GM21717 (cell line): ENCODE measurements at regions not wholly inside any gene's neighbourhood (a gene's known extent, or its start where the extent isn't known, plus 50 kb on each side); places are given as distances from the start of the nearest gene placed in this dataset.
"Not testable (repeated sequence)": the region's sequence is repeated elsewhere in the genome, so short reads cannot be mapped to it uniquely, and the experiment has no call there.

Source experiments
- ATAC-seq: cut with Tn5 transposase; IDR thresholded peaks from one replicate; pipeline ENCODE4 v1.9.1; 2021; ENCODE audit warnings: mild to moderate bottlenecking, moderate library complexity; ENCODE audit not compliant: unreplicated experiment

GRCh38 chrX:81348388-81348787 is 146.5 kb downstream of the SH3BGRL start:
- no peak for ATAC-seq

GRCh38 chrX:81354954-81355353 is 153.1 kb downstream of the SH3BGRL start:
- no peak for ATAC-seq

- no peak for ATAC-seq
Observed at GRCh38 chrX:81355436-81355835, 153.5 kb downstream of the SH3BGRL start.

GRCh38 chrX:81367291-81367690 is 165.4 kb downstream of the SH3BGRL start:
- ATAC-seq = no peak

GRCh38 chrX:81377329-81377728 is 175.4 kb downstream of the SH3BGRL start:
- no peak for ATAC-seq

GRCh38 chrX:81378560-81378959 is 176.7 kb downstream of the SH3BGRL start:
- ATAC-seq = no peak

GRCh38 chrX:81390237-81390636 is 188.3 kb downstream of the SH3BGRL start:
- peak; percentile 94 for ATAC-seq

- ATAC-seq = no peak
Observed at GRCh38 chrX:81392396-81392795, 190.5 kb downstream of the SH3BGRL start.

GRCh38 chrX:81405781-81406180 is 203.9 kb downstream of the SH3BGRL start:
- no peak for ATAC-seq

GRCh38 chrX:81411517-81411916 is 209.6 kb downstream of the SH3BGRL start:
- no peak for ATAC-seq

- no peak for ATAC-seq
Observed at GRCh38 chrX:81412428-81412827, 210.5 kb downstream of the SH3BGRL start.

- not testable (repeated sequence) for ATAC-seq
Observed at GRCh38 chrX:81412857-81413256, 211.0 kb downstream of the SH3BGRL start.

- ATAC-seq = no peak
Observed at GRCh38 chrX:81414630-81415029, 212.7 kb downstream of the SH3BGRL start.
